ENCODE measurements at regions not wholly inside any gene's neighbourhood (a gene's known extent, or its start where the extent isn't known, plus 50 kb on each side); places are given as distances from the start of the nearest gene placed in this dataset.
A peak's percentile ranks its signal among the peaks of the same experiment; 100 is the strongest.

- Histone ChIP-seq H3K9me2 (replicated peaks; ENCODE audit: insufficient read depth, low read length) (no peaks in the 10 kb centered on the region), H3K36me3 (ENCODE audit: low read length) (no peaks in the 10 kb centered on the region), H3K9me3 (ENCODE audit: insufficient read depth, low read length) (no peaks in the 10 kb centered on the region), H3K9ac (ENCODE audit: low read length) (no peak overlapping the region), H3K4me3 (ENCODE audit: insufficient read depth, low read length, poor library complexity, severe bottlenecking) (no peak overlapping the region), H3K4me2 (ENCODE audit: low read depth, low read length, poor library complexity, severe bottlenecking) (no peak overlapping the region), H3F3A (ENCODE audit: insufficient read depth) (no peaks in the 10 kb centered on the region), H3K27me3 (ENCODE audit: low read length) (no peaks in the 10 kb centered on the region), H3K27ac (ENCODE audit: low read depth, low read length) (no peak overlapping the region), H3K79me2 (ENCODE audit: insufficient read depth, low read length) (no peaks in the 10 kb centered on the region), H4K20me1 (ENCODE audit: low read depth, low read length) (no peaks in the 10 kb centered on the region), H2AFZ (ENCODE audit: low read depth, low read length, severe bottlenecking) (no peak overlapping the region)
- no peak for TF ChIP-seq EZH2phosphoT487 (conservative IDR thresholded peaks at IDR 0.05; ENCODE audit: low read length)
- no peak for TF ChIP-seq CTCF (IDR thresholded peaks at IDR 0.05; ENCODE audit: insufficient read depth, low read length, poor library complexity, severe bottlenecking)
Measured at GRCh38 chr20:39291301-39291700, 329.2 kb downstream of the DHX35 start.

DNA sequence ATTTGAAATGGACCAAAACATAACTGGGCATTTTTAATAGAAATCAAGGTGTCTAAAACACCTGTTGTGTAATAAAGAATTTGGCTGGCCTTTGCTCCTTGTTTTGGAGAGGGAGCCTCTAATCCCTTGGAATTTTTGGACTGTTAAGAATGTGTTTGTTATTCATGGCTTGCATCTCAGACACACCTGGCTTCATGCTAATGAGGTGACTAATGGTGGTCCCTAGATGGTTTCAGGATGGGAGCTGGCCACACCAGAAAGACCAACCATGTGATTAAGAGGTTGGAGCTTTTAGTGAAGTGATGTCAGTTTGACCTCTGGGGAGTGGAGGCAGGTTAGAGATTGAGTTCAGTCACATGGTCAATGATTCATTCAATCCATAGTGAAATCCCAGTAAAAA is 328.4 kb downstream of the DHX35 start:
- no peaks in the 10 kb centered on the region for H3K36me3 ChIP-seq (ENCODE audit: low read length)
- TF ChIP-seq CTCF (IDR thresholded peaks at IDR 0.05; ENCODE audit: insufficient read depth, low read length, poor library complexity, severe bottlenecking) = no peak
- no peak for TF ChIP-seq EZH2phosphoT487 (conservative IDR thresholded peaks at IDR 0.05; ENCODE audit: low read length)
- H3F3A ChIP-seq (ENCODE audit: insufficient read depth) = no peaks in the 10 kb centered on the region
- no peak overlapping the region for H3K27ac ChIP-seq (ENCODE audit: low read depth, low read length)
- no peak overlapping the region for H3K4me2 ChIP-seq (ENCODE audit: low read depth, low read length, poor library complexity, severe bottlenecking)
- H4K20me1 ChIP-seq (ENCODE audit: low read depth, low read length) = no peaks in the 10 kb centered on the region
- no peak overlapping the region for H2AFZ ChIP-seq (ENCODE audit: low read depth, low read length, severe bottlenecking)
- no peak overlapping the region for H3K4me3 ChIP-seq (ENCODE audit: insufficient read depth, low read length, poor library complexity, severe bottlenecking)
- H3K27me3 ChIP-seq (ENCODE audit: low read length) = no peaks in the 10 kb centered on the region
- no peaks in the 10 kb centered on the region for H3K9me3 ChIP-seq (ENCODE audit: insufficient read depth, low read length)
- no peaks in the 10 kb centered on the region for H3K79me2 ChIP-seq (ENCODE audit: insufficient read depth, low read length)
- H3K9ac ChIP-seq (ENCODE audit: low read length) = no peak overlapping the region
- H3K9me2 ChIP-seq (replicated peaks; ENCODE audit: insufficient read depth, low read length) = no peaks in the 10 kb centered on the region

DNA sequence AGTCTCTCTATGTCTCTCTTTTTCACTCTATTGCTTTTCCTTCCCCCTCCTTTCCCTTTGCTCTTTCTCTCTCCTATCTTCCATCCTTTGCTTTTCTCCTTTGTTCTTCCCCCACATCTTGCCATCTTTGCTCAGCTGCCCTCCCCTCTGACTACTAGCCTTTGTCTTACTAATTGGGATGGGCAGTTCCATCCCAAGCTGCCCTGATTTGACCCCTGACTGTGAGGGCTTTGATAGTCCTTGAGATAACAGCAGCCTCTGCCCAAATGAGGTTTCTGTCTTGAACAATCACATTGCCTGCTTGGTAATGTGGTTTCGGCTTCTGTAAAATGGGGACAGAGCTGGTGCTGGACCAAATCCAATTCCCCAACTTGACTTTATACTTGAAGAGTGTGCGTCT is 327.7 kb downstream of the DHX35 start:
- TF ChIP-seq CTCF (IDR thresholded peaks at IDR 0.05; ENCODE audit: insufficient read depth, low read length, poor library complexity, severe bottlenecking) (no peak), EZH2phosphoT487 (conservative IDR thresholded peaks at IDR 0.05; ENCODE audit: low read length) (no peak)
- H3K9me2 ChIP-seq (replicated peaks; ENCODE audit: insufficient read depth, low read length) = no peaks in the 10 kb centered on the region
- H3K79me2 ChIP-seq (ENCODE audit: insufficient read depth, low read length) = no peaks in the 10 kb centered on the region
- no peak overlapping the region for H3K27ac ChIP-seq (ENCODE audit: low read depth, low read length)
- H3K27me3 ChIP-seq (ENCODE audit: low read length) = no peaks in the 10 kb centered on the region
- H3F3A ChIP-seq (ENCODE audit: insufficient read depth) = no peaks in the 10 kb centered on the region
- H3K9me3 ChIP-seq (ENCODE audit: insufficient read depth, low read length) = no peaks in the 10 kb centered on the region
- H2AFZ ChIP-seq (ENCODE audit: low read depth, low read length, severe bottlenecking) = no peak overlapping the region
- no peak overlapping the region for H3K4me3 ChIP-seq (ENCODE audit: insufficient read depth, low read length, poor library complexity, severe bottlenecking)
- no peaks in the 10 kb centered on the region for H3K36me3 ChIP-seq (ENCODE audit: low read length)
- H3K9ac ChIP-seq (ENCODE audit: low read length) = no peak overlapping the region
- H4K20me1 ChIP-seq (ENCODE audit: low read depth, low read length) = no peaks in the 10 kb centered on the region
- H3K4me2 ChIP-seq (ENCODE audit: low read depth, low read length, poor library complexity, severe bottlenecking) = no peak overlapping the region

DNA sequence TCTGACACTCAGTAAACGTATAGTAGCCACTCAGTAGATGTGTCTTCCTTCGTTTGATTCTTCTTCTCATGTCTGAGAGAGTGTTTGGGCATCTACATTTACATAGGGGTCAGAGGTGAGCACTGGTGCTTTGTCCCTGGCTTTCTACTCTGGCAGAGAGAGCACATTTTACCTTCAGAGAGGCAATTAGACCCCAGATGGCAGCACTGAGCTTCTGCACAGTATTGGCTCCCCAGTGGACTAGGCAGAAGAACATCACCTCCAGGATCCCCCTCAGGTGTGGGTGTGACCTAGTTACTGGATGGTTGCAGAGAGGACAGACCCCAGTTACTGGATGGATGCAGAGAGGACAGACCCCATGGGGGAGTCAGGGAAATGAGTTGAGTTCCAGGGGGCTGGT is 327.2 kb downstream of the DHX35 start:
- Histone ChIP-seq H3K9me3 (ENCODE audit: insufficient read depth, low read length) (no peaks in the 10 kb centered on the region), H4K20me1 (ENCODE audit: low read depth, low read length) (no peaks in the 10 kb centered on the region), H3F3A (ENCODE audit: insufficient read depth) (no peaks in the 10 kb centered on the region), H3K4me2 (ENCODE audit: low read depth, low read length, poor library complexity, severe bottlenecking) (no peak overlapping the region), H2AFZ (ENCODE audit: low read depth, low read length, severe bottlenecking) (no peak overlapping the region), H3K4me3 (ENCODE audit: insufficient read depth, low read length, poor library complexity, severe bottlenecking) (no peak overlapping the region), H3K27me3 (ENCODE audit: low read length) (no peaks in the 10 kb centered on the region), H3K9me2 (replicated peaks; ENCODE audit: insufficient read depth, low read length) (no peaks in the 10 kb centered on the region), H3K36me3 (ENCODE audit: low read length) (no peaks in the 10 kb centered on the region), H3K27ac (ENCODE audit: low read depth, low read length) (no peak overlapping the region), H3K79me2 (ENCODE audit: insufficient read depth, low read length) (no peaks in the 10 kb centered on the region), H3K9ac (ENCODE audit: low read length) (no peak overlapping the region)
- TF ChIP-seq EZH2phosphoT487 (conservative IDR thresholded peaks at IDR 0.05; ENCODE audit: low read length) (no peak), CTCF (IDR thresholded peaks at IDR 0.05; ENCODE audit: insufficient read depth, low read length, poor library complexity, severe bottlenecking) (peak; percentile 14)

Data from SU-DHL-6 (cell line).